ENCODE measurements at regions not wholly inside any gene's neighbourhood (a gene's known extent, or its start where the extent isn't known, plus 50 kb on each side); places are given as distances from the start of the nearest gene placed in this dataset.

DNA sequence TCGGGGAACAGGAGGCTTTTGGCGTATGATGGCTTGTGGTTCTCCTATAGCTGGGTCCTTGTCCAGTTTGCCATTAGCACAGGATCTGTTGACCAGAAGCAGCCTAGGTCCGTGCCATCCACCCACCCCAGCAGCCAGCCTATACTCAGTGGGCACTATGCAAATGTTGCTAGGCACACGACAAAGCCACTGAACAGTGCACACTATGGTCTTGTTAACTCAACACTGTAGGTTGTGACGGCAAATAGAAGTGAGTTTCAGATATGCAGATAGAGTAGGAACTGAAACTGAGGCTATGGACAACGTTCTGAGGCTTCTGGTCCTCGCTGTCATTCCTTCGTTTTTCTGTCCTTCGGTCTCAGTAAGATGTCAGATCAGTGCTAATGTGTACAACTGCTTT is 541.3 kb upstream of the TENM3 start:
- no peak for DNase-seq
- H3K4me3 ChIP-seq (ENCODE audit: low read depth, low read length) = no peak overlapping the region
- TF ChIP-seq, protein P1, sequence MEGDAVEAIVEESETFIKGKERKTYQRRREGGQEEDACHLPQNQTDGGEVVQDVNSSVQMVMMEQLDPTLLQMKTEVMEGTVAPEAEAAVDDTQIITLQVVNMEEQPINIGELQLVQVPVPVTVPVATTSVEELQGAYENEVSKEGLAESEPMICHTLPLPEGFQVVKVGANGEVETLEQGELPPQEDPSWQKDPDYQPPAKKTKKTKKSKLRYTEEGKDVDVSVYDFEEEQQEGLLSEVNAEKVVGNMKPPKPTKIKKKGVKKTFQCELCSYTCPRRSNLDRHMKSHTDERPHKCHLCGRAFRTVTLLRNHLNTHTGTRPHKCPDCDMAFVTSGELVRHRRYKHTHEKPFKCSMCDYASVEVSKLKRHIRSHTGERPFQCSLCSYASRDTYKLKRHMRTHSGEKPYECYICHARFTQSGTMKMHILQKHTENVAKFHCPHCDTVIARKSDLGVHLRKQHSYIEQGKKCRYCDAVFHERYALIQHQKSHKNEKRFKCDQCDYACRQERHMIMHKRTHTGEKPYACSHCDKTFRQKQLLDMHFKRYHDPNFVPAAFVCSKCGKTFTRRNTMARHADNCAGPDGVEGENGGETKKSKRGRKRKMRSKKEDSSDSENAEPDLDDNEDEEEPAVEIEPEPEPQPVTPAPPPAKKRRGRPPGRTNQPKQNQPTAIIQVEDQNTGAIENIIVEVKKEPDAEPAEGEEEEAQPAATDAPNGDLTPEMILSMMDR (IDR thresholded peaks at IDR 0.05; ENCODE audit: low read depth, low read length) = no peak
- no peak overlapping the region for H3K27ac ChIP-seq
- H3K9me3 ChIP-seq (ENCODE audit: severe bottlenecking) = no peaks in the 10 kb centered on the region
- H3K27me3 ChIP-seq (ENCODE audit: insufficient read depth, low read depth, severe bottlenecking) = peaks cover 23% of the 10 kb centered on the region
- no peaks in the 10 kb centered on the region for H3K36me3 ChIP-seq

DNA sequence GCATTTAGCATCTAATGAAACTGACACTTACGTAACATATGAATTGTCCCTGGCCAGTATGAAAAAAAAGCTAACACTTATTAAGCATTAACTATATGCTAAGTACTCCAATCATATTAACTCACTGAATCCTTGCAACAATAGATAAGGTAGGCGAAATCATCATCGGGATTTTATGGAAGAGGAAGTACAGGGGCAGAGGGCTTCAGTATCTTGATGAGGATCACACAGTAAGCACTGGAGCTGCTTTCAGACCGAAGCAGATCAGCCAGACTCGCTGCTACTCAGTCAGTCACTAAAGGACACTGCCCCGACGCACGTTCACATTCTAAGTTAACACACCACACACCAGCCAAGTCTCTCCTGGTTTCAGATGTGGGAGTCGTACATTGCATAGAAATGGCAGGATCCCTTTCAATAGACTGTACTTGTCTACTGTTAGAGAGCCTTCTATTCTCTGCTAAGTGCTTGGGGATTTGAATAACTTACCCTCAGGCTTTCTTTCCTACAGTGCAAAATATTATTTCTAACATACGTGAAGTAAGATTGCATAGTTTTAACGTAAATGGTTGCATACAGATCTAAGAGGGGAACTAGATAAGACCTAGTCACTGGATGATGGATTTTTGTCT is 540.2 kb upstream of the TENM3 start:
- TF ChIP-seq, protein P1 (IDR thresholded peaks at IDR 0.05; ENCODE audit: low read depth, low read length) = no peak
- Histone ChIP-seq H3K27me3 (ENCODE audit: insufficient read depth, low read depth, severe bottlenecking) (peaks cover 29% of the 10 kb centered on the region), H3K27ac (no peak overlapping the region), H3K9me3 (ENCODE audit: severe bottlenecking) (no peaks in the 10 kb centered on the region), H3K36me3 (no peaks in the 10 kb centered on the region), H3K4me3 (ENCODE audit: low read depth, low read length) (no peak overlapping the region)
- DNase-seq = no peak

DNA sequence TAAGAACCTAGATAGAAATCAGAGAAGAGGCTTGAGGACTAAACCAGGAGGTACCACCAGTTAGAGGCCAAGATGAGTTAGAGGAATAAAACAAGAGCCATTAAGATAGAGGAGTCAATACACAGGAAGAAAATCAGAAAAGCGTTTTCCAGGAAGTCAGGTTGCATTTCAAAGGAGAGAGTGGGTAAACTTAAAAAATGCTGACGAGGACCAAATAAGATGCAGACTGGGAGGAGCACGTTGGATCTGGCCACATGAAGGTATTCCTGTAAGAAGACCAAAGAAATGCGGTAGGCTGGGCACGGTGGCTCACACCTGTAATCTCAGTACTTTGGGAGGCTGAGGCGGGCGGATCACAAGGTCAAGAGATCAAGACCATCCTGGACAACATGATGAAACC is 533.1 kb upstream of the TENM3 start:
- Histone ChIP-seq H3K36me3 (no peaks in the 10 kb centered on the region), H3K27me3 (ENCODE audit: insufficient read depth, low read depth, severe bottlenecking) (peaks cover 26% of the 10 kb centered on the region), H3K9me3 (ENCODE audit: severe bottlenecking) (no peaks in the 10 kb centered on the region), H3K27ac (no peak overlapping the region), H3K4me3 (ENCODE audit: low read depth, low read length) (no peak overlapping the region)
- no peak for DNase-seq
- TF ChIP-seq, protein P1 (IDR thresholded peaks at IDR 0.05; ENCODE audit: low read depth, low read length) = no peak

DNA sequence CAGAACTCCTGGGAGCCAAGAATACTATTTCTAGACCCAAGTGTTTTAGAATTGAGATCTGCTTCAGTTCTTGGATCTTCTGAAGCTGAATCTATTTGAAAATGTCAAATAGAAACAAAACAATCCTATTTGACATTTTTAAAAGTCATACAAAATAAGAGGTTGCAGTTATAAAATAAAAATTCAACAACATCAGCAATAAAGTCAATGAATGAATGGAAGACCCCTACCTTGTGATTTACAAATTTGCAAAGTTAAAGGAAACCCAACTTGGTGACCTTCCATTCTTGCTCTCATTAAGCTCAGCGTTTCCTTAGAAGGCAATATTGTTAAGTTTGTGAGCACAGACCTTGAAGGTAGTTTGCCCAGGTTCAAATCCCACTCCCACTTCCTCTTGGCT is 531.8 kb upstream of the TENM3 start:
- Histone ChIP-seq H3K27ac (no peak overlapping the region), H3K9me3 (ENCODE audit: severe bottlenecking) (no peaks in the 10 kb centered on the region), H3K4me3 (ENCODE audit: low read depth, low read length) (no peak overlapping the region), H3K36me3 (no peaks in the 10 kb centered on the region), H3K27me3 (ENCODE audit: insufficient read depth, low read depth, severe bottlenecking) (peaks cover 22% of the 10 kb centered on the region)
- DNase-seq = no peak
- TF ChIP-seq, protein P1 (IDR thresholded peaks at IDR 0.05; ENCODE audit: low read depth, low read length) = no peak

DNA sequence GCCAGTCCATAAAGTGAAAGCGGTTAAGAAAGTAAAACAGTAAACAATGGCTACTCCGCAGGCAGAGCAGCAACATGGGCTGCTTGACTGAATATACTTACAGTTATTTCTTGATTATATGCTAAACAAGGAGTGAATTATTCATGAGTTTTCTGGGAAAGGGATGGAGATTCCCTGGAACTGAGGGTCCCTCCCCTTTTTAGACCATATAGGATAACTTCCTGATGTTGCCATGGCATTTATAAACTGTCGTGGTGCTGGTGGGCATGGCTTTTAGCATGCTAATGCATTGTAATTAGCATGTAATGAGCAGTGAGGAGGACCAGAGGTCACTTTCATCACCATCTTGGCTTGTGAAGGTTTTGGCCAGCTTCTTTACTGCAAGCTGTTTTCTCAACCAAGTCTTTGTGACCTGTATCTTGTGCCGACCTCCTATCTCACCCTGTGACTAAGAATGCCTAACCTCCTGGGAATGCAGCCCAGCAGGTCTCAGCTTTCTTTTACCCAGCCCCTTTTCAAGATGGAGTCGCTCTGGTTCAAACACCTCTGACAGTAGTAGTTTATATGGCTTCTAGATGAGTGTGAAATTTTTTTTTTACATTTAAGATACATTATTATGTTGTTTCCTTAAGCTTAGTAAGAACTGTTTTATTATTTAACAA is 514.8 kb upstream of the TENM3 start:
- Histone ChIP-seq H3K9me3 (ENCODE audit: severe bottlenecking) (peaks cover 5% of the 10 kb centered on the region), H3K36me3 (no peaks in the 10 kb centered on the region), H3K27me3 (ENCODE audit: insufficient read depth, low read depth, severe bottlenecking) (peaks cover 17% of the 10 kb centered on the region), H3K4me3 (ENCODE audit: low read depth, low read length) (no peak overlapping the region), H3K27ac (no peak overlapping the region)
- no peak for DNase-seq
- TF ChIP-seq, protein P1 (IDR thresholded peaks at IDR 0.05; ENCODE audit: low read depth, low read length) = no peak
